ENCODE measurements at regions not wholly inside any gene's neighbourhood (a gene's known extent, or its start where the extent isn't known, plus 50 kb on each side); places are given as distances from the start of the nearest gene placed in this dataset.

DNA sequence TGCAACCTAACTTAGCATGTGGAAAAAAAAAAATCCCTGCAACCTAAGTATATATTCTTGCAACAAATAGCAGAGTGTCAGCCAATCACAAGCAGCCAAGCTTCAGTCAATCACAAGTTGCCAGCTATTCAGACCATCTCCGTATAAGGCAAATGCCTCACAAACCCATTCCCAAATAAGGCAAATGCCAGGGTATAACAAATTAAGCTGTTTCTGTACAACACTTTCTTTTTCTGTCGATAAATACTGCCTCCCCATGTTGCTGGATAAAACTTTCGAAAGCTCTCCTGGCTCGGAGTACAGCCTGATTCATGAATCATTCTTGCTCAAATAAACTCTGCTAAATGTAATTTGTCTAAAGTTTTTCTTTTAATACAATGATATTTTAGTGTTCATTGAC lies 460.7 kb upstream of the SMIM31 start:
- TF ChIP-seq, protein P1, sequence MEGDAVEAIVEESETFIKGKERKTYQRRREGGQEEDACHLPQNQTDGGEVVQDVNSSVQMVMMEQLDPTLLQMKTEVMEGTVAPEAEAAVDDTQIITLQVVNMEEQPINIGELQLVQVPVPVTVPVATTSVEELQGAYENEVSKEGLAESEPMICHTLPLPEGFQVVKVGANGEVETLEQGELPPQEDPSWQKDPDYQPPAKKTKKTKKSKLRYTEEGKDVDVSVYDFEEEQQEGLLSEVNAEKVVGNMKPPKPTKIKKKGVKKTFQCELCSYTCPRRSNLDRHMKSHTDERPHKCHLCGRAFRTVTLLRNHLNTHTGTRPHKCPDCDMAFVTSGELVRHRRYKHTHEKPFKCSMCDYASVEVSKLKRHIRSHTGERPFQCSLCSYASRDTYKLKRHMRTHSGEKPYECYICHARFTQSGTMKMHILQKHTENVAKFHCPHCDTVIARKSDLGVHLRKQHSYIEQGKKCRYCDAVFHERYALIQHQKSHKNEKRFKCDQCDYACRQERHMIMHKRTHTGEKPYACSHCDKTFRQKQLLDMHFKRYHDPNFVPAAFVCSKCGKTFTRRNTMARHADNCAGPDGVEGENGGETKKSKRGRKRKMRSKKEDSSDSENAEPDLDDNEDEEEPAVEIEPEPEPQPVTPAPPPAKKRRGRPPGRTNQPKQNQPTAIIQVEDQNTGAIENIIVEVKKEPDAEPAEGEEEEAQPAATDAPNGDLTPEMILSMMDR (IDR thresholded peaks at IDR 0.05; ENCODE audit: control extremely low read depth in 1 of 3, insufficient read depth in 1 of 3, low read depth in 1 of 3, low read length in 3 of 3), result no peak
- TF ChIP-seq EP300 (IDR thresholded peaks at IDR 0.05; ENCODE audit: borderline replicate concordance in 1 of 2, low read depth in 2 of 2, low read length in 2 of 2), result no peak
- TF ChIP-seq RFX5 (IDR thresholded peaks at IDR 0.05; ENCODE audit: borderline replicate concordance, low read depth, low read length), result no peak
- no peak for TF ChIP-seq POLR2A (IDR thresholded peaks at IDR 0.05; ENCODE audit: control extremely low read depth in 1 of 2, low read depth in 2 of 2, low read length in 2 of 2)
- TF ChIP-seq JUN (IDR thresholded peaks at IDR 0.05; ENCODE audit: low read depth, low read length), result no peak
- no peak for TF ChIP-seq EZH2 (IDR thresholded peaks at IDR 0.05; ENCODE audit: low read depth, low read length, severe bottlenecking)
- no peak for TF ChIP-seq SP1 (IDR thresholded peaks at IDR 0.05; ENCODE audit: low read depth, low read length)
- TF ChIP-seq RNF2 (IDR thresholded peaks at IDR 0.05; ENCODE audit: borderline replicate concordance, low read depth, low read length, missing control alignments, poor library complexity, severe bottlenecking), result no peak
- TF ChIP-seq NRF1 (IDR thresholded peaks at IDR 0.05; ENCODE audit: low read depth, low read length), result no peak
- TF ChIP-seq FOSL1 (IDR thresholded peaks at IDR 0.05; ENCODE audit: insufficient read depth, low read depth, low read length), result no peak
- TF ChIP-seq YY1 (IDR thresholded peaks at IDR 0.05; ENCODE audit: low read depth, low read length), result no peak

Measured in H1 (cell line).